Osteocyte (in vitro differentiated cells): ENCODE measurements at regions not wholly inside any gene's neighbourhood (a gene's known extent, or its start where the extent isn't known, plus 50 kb on each side); places are given as distances from the start of the nearest gene placed in this dataset.

Source experiments
- DNase-seq: peaks from one replicate; pipeline ENCODE4 v3.0.0; 2021; ENCODE audit warnings: mixed read lengths; ENCODE audit not compliant: unreplicated experiment; ENCODE audit errors: extremely low spot score
- H3K27ac Mint-ChIP-seq: one replicate; pipeline ENCODE4 v1.8.0; 2021; ENCODE audit warnings: mild to moderate bottlenecking, mixed read lengths; ENCODE audit not compliant: unreplicated experiment
- H3K27me3 Mint-ChIP-seq: one replicate; pipeline ENCODE4 v1.8.0; 2021; ENCODE audit warnings: mixed read lengths; ENCODE audit not compliant: unreplicated experiment
- H3K36me3 Mint-ChIP-seq: one replicate; pipeline ENCODE4 v1.8.0; 2021; ENCODE audit warnings: mixed read lengths; ENCODE audit not compliant: unreplicated experiment
- H3K4me1 Mint-ChIP-seq: one replicate; pipeline ENCODE4 v1.8.0; 2021; ENCODE audit warnings: mixed read lengths; ENCODE audit not compliant: unreplicated experiment
- H3K4me3 Mint-ChIP-seq: one replicate; pipeline ENCODE4 v1.8.0; 2021; ENCODE audit warnings: mild to moderate bottlenecking, moderate library complexity, mixed read lengths; ENCODE audit not compliant: unreplicated experiment
- H3K9me3 Mint-ChIP-seq: one replicate; pipeline ENCODE4 v1.8.0; 2021; ENCODE audit warnings: mixed read lengths; ENCODE audit not compliant: unreplicated experiment
- CTCF ChIP-seq: fragments of 200-600 bp; sonication (generic); IDR thresholded peaks from 2 replicates; pipeline ENCODE4 v1.5.0; 2021; ENCODE audit warnings: antibody characterized with exemption, mild to moderate bottlenecking, moderate library complexity

GRCh38 chr2:153222231-153223165, 256.1 kb downstream of the RPRM start:
- no peak for DNase-seq
- no peak overlapping the region for H3K4me3 Mint-ChIP-seq
- H3K27ac Mint-ChIP-seq: no peak overlapping the region
- no peaks in the 10 kb centered on the region for H3K4me1 Mint-ChIP-seq
- peaks cover 29% of the 10 kb centered on the region for H3K9me3 Mint-ChIP-seq
- H3K36me3 Mint-ChIP-seq: no peaks in the 10 kb centered on the region
- no peaks in the 10 kb centered on the region for H3K27me3 Mint-ChIP-seq
- no peak for TF ChIP-seq CTCF

- no peaks in the 10 kb centered on the region for H3K36me3 Mint-ChIP-seq
- H3K27ac Mint-ChIP-seq: no peak overlapping the region
- H3K4me1 Mint-ChIP-seq: no peaks in the 10 kb centered on the region
- TF ChIP-seq CTCF: no peak
- no peaks in the 10 kb centered on the region for H3K27me3 Mint-ChIP-seq
- H3K9me3 Mint-ChIP-seq: peaks cover 20% of the 10 kb centered on the region
- no peak overlapping the region for H3K4me3 Mint-ChIP-seq
- no peak for DNase-seq
Observed at GRCh38 chr2:153221506-153221905, 257.1 kb downstream of the RPRM start.

GRCh38 chr2:153221087-153221486, 257.5 kb downstream of the RPRM start:
- TF ChIP-seq CTCF: no peak
- no peak for DNase-seq
- Mint-ChIP-seq H3K4me3 (no peak overlapping the region), H3K27ac (no peak overlapping the region), H3K36me3 (no peaks in the 10 kb centered on the region), H3K4me1 (no peaks in the 10 kb centered on the region), H3K27me3 (no peaks in the 10 kb centered on the region), H3K9me3 (peaks cover 18% of the 10 kb centered on the region)

GRCh38 chr2:153218851-153219250, 259.7 kb downstream of the RPRM start:
- H3K4me1 Mint-ChIP-seq: no peaks in the 10 kb centered on the region
- H3K27me3 Mint-ChIP-seq: no peaks in the 10 kb centered on the region
- DNase-seq: no peak
- no peak for TF ChIP-seq CTCF
- H3K36me3 Mint-ChIP-seq: no peaks in the 10 kb centered on the region
- H3K9me3 Mint-ChIP-seq: peaks cover 6% of the 10 kb centered on the region
- no peak overlapping the region for H3K27ac Mint-ChIP-seq
- H3K4me3 Mint-ChIP-seq: no peak overlapping the region

GRCh38 chr2:153214337-153214736, 264.2 kb downstream of the RPRM start:
- no peaks in the 10 kb centered on the region for H3K27me3 Mint-ChIP-seq
- no peaks in the 10 kb centered on the region for H3K9me3 Mint-ChIP-seq
- H3K36me3 Mint-ChIP-seq: no peaks in the 10 kb centered on the region
- no peak for DNase-seq
- H3K27ac Mint-ChIP-seq: no peak overlapping the region
- H3K4me3 Mint-ChIP-seq: no peak overlapping the region
- no peak for TF ChIP-seq CTCF
- H3K4me1 Mint-ChIP-seq: no peaks in the 10 kb centered on the region
